ENCODE measurements at regions not wholly inside any gene's neighbourhood (a gene's known extent, or its start where the extent isn't known, plus 50 kb on each side); places are given as distances from the start of the nearest gene placed in this dataset.

DNA sequence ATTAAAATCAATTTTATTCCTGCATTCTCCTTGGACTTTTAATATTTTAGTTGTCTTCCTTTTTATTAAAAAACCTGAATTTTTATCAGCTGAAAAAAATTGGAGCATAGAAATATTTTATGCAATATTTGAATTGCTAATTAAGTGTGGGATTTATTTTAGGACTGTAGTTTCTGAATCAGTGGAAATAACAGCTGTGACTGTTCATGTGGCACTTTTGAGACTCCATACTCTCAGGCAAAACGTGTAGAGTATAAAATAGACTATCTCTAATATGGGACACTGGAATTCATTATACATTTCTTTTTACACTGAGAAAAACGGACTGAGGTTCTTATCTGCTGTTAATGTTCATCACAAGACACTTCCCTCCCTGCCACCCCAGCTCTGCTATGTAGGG is 558.3 kb upstream of the TPK1 start:
- Histone ChIP-seq H3K27me3 (ENCODE audit: control insufficient read depth in 2 of 2, insufficient read depth in 2 of 2, low read length in 2 of 2) (no peaks in the 10 kb centered on the region), H2AFZ (ENCODE audit: insufficient read depth, low read depth, low read length, poor library complexity, severe bottlenecking) (no peak overlapping the region), H4K20me1 (ENCODE audit: insufficient read depth, low read length) (no peaks in the 10 kb centered on the region), H3K79me2 (ENCODE audit: insufficient read depth, low read length) (no peaks in the 10 kb centered on the region), H3K4me3 (replicated peaks in 1 of 3; ENCODE audit: low read depth in 2 of 3, low read length in 3 of 3) (no peak overlapping the region), H3K4me2 (replicated peaks; ENCODE audit: extremely low read depth, low read length, poor library complexity, severe bottlenecking) (no peak overlapping the region), H3K27ac (ENCODE audit: low read depth in 1 of 2, low read length in 2 of 2) (no peak overlapping the region), H3K4me1 (ENCODE audit: control insufficient read depth in 1 of 2, insufficient read depth in 2 of 2, low read length in 2 of 2) (no peaks in the 10 kb centered on the region), H3K9me3 (replicated peaks in 1 of 2; ENCODE audit: control insufficient read depth in 1 of 2, insufficient read depth in 1 of 2, low read length in 2 of 2) (peaks cover 3 to 19% of the 10 kb centered on the region in 2 donors), H3K9ac (ENCODE audit: insufficient read depth, low read length, poor library complexity, severe bottlenecking) (no peak overlapping the region), H3K36me3 (replicated peaks in 1 of 2; ENCODE audit: control insufficient read depth in 1 of 2, insufficient read depth in 2 of 2, low read length in 2 of 2) (no peaks in the 10 kb centered on the region)
- no peak for TF ChIP-seq CTCF (IDR thresholded peaks at IDR 0.05)
- no peaks in the 10 kb centered on the region for H3K36me3 Mint-ChIP-seq
- no peak overlapping the region for H3K4me3 Mint-ChIP-seq
- H3K27me3 Mint-ChIP-seq (ENCODE audit: low read depth in 3 of 3): no peaks in the 10 kb centered on the region
- H3K9me3 Mint-ChIP-seq: peaks cover 2 to 11% (median 3%) of the 10 kb centered on the region in 7 donors
- no peak overlapping the region for H3K27ac Mint-ChIP-seq
- WGBS (ENCODE audit: insufficient coverage): no CpG with 5 or more reads among the region's 2 CpGs
- no peaks in the 10 kb centered on the region for H3K4me1 Mint-ChIP-seq
- intact Hi-C loops (cut with micrococcal nuclease): no loop called here
- DNase-seq: no peak

GRCh38 chr7:145382762-145383161 is 546.9 kb upstream of the TPK1 start:
- H3K27me3 Mint-ChIP-seq (ENCODE audit: low read depth in 3 of 3): peaks cover 0 to 2% (median 0%) of the 10 kb centered on the region in 3 donors
- Histone ChIP-seq H3K27me3 (ENCODE audit: control insufficient read depth in 2 of 2, insufficient read depth in 2 of 2, low read length in 2 of 2) (no peaks in the 10 kb centered on the region), H3K4me2 (replicated peaks; ENCODE audit: extremely low read depth, low read length, poor library complexity, severe bottlenecking) (no peak overlapping the region), H3K4me1 (ENCODE audit: control insufficient read depth in 1 of 2, insufficient read depth in 2 of 2, low read length in 2 of 2) (no peaks in the 10 kb centered on the region), H3K79me2 (ENCODE audit: insufficient read depth, low read length) (no peaks in the 10 kb centered on the region), H3K36me3 (replicated peaks in 1 of 2; ENCODE audit: control insufficient read depth in 1 of 2, insufficient read depth in 2 of 2, low read length in 2 of 2) (no peaks in the 10 kb centered on the region), H2AFZ (ENCODE audit: insufficient read depth, low read depth, low read length, poor library complexity, severe bottlenecking) (no peak overlapping the region), H3K27ac (ENCODE audit: low read depth in 1 of 2, low read length in 2 of 2) (no peak overlapping the region), H3K9ac (ENCODE audit: insufficient read depth, low read length, poor library complexity, severe bottlenecking) (no peak overlapping the region), H3K4me3 (replicated peaks in 1 of 3; ENCODE audit: low read depth in 2 of 3, low read length in 3 of 3) (no peak overlapping the region), H4K20me1 (ENCODE audit: insufficient read depth, low read length) (no peaks in the 10 kb centered on the region), H3K9me3 (replicated peaks in 1 of 2; ENCODE audit: control insufficient read depth in 1 of 2, insufficient read depth in 1 of 2, low read length in 2 of 2) (peaks cover 16 to 26% of the 10 kb centered on the region in 2 donors)
- no peaks in the 10 kb centered on the region for H3K4me1 Mint-ChIP-seq
- no peak for TF ChIP-seq CTCF (IDR thresholded peaks at IDR 0.05)
- intact Hi-C loops (cut with micrococcal nuclease): no loop called here
- H3K27ac Mint-ChIP-seq: no peak overlapping the region
- WGBS (ENCODE audit: insufficient coverage): no CpG with 5 or more reads among the region's 1 CpG
- H3K36me3 Mint-ChIP-seq: no peaks in the 10 kb centered on the region
- DNase-seq: no peak
- peaks cover 4 to 17% (median 10%) of the 10 kb centered on the region in 7 donors for H3K9me3 Mint-ChIP-seq
- no peak overlapping the region for H3K4me3 Mint-ChIP-seq
